NCI-H2227 (cell line): ENCODE measurements at regions not wholly inside any gene's neighbourhood (a gene's known extent, or its start where the extent isn't known, plus 50 kb on each side); places are given as distances from the start of the nearest gene placed in this dataset.

Experiments used
- DNase-seq: peaks from one replicate; lab custom pipeline; 2025; ENCODE audit not compliant: unreplicated experiment; lab: John Stamatoyannopoulos, UW

DNA sequence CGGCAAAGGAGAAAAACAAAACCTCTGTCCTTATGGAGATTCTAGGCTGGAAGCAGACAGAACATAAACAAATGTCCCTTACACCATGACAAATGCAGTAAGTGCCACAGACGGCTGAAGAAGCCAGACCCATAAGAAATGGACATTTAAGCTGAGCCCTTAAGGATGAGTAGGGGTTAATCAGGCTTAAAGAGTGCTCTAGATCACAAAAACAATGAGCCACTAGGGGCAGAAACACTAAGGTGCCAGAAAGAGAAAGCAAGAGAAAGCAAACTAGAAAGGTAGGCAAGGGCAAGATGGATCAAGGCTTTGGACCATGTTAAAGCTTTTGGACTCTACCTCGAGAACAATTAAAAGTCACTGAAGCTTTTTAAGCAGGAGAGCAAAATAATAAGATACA is 326.9 kb upstream of the WWC1 start:
- DNase-seq = no peak

DNA sequence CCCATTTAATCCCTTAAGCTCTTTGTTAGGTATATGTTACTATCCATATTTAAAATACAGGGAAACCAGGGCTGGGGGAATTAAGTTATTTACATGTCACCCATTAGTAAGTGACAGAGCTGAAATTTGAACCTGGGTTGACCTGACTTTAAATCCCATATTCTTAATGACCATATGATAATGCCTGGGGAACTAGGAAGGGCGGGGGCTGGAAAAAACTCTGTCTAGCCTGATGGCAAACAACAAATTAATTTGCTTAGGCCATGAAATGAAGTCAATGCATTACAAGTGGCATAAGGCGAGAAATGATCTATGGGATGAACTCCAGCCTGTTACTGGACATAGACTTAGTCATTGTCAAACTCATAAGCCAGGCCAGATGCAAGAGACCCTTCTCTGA is 325.7 kb upstream of the WWC1 start:
- DNase-seq = no peak

DNA sequence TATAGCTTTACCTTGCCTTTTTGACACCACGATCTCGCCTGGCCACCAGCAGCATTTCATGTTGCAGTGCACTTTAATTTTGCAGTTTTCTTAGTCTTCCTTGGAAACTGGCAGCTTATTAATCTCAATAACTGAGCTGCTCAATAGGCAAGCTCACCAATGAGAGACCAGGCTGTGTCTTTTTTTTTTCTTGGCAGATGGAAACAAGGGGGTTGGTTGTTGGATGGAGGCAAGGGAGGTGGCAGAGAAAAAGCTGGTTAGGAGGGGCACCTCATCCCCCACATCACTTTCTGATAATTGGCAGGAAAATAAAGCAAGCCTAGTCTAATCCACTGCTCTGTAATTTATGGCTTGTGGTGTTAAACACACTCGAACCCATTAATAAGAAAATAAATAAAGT is 324.5 kb upstream of the WWC1 start:
- peak; percentile 25 for DNase-seq

DNA sequence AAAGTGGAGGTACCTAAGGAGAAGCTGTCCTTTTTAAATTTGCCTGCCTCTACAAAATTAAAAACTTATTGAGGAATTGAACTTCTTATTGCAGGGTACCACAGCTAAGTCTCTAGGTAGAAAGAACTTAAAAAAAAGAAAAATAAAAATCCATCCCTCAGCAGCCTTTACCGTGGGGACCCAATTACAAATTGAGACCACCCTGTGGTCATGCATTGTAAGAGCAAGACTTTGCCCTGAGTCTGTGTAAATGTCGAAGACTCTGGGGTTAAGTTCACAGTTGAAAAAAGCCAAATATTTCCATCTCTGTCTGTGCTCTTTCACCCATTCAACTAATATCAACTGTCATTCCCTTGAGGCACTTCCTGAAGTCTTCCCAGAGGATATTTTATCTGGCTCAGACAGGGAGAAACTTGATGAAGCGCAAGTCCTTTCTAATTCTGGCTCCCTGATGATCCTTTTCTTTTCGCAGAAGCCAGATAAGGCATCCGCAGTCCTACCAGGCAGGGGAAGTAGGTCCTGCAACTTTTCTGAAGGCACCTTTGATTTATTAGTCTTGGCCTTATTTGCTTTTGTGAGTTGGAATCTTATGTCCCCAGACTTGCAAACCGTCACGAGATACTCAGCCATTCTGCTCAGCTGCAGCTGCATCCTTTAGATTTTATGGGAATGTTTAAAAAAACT is 323.8 kb upstream of the WWC1 start:
- no peak for DNase-seq

DNA sequence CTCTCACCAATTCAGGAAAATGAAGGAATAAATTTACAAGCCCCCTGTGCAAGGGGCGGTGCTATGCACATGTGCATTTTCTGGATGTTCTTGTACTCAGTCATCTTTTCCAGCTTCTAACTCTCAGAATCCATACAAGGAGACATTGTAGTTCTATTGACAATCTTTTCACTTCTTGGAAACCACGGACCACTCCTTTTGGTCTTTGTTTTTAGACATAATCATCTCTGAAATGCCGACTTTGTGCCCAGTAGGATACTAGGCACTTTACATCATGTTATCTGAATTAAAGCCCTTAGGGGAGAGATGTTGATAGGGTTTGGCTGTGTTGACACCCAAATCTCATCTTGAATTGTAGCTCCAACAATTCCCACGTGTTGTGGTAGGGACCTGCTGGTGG is 322.6 kb upstream of the WWC1 start:
- no peak for DNase-seq

DNA sequence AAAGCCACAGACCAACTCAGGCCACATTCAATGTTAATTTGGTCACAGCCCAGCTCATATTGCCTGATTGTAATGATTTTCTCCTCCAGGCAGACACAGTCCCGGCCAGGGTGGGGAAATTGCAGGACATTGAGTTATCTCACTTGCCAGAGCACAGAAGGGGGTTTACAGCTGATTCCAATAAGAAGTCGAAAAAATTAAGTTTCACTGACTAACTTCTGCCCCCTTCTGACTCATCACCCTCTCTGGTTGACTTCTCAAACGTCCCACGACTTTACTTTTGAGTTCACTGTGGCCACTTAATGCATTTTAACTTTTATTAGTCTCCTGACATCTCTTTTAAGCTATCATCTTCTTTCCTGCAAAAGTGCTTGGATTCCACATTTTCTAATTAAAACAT is 321.4 kb upstream of the WWC1 start:
- DNase-seq = no peak

DNA sequence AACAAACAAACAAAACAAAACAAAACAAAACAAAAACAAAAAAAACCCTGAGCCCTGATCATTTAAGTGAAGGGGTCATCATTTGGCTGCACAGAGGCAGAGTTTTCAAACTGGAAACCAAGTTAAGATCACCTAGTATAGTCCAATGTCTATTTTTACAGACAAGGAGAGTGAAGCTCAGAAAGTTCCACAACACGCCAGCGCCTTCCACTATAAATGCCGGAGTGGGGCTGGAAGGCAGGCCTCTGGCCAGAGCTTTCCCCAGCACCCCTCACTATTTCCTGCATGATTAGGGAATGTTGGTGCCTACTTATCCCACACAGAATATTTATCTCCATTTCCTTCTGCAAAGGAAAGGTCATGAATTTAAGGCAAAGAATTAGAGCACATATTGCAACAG is 319.7 kb upstream of the WWC1 start:
- DNase-seq = no peak

DNA sequence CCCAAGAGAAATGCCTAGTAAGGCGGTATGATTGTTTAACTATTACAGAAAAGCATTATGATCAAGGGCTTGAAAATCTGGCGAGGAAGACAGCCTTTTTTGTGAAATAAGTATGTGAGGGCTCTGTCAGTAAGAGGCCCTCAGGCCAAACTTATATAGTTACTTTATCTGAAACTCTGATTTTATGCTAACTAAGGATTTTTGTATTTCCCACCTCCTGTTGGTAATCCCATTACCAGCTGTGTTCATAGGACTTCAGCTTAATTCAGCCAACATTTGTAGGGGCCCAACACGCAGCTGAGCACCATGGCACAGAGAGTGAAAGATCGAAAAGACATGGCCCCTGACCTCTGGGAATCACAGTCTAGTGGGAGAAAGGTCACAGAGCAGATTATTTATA is 318.3 kb upstream of the WWC1 start:
- no peak for DNase-seq

DNA sequence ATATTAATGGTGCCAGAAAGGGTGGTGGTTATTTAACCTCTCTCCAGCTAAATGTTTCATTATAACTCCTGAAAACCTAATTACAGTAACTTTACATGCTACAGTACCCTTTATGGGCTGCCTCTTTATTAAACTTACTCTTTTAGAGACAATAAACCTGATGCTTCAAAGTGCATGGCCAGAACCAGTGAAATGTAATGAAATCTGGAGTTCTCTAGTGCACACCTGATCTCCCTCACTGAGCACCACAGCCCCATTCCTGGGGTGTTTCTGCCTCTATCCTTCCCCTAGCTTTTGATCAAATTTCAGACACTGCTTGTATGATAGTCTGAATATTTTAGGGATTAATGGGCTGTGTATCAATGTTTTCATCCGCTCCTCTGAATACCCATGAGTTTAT is 306.5 kb upstream of the WWC1 start:
- DNase-seq = no peak

DNA sequence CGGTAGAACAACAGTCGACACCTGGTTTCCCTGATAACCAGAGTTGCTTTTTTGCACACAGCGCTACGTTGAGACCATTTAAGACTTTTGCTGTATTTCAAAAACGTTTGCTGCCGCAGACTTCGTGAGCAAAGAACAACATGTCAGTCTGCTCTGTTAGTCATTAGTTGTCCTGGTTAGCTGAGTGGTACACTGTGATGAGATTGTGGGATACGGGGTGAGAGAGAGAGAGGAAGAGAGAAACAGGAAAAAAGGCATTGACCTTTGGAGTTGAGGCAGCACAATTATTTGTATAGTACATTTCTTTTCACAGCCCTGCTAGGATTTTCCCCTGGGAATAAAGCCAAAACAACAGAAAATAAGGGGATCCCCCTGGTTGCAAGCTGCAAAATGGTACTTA is 306.1 kb upstream of the WWC1 start:
- DNase-seq = no peak

DNA sequence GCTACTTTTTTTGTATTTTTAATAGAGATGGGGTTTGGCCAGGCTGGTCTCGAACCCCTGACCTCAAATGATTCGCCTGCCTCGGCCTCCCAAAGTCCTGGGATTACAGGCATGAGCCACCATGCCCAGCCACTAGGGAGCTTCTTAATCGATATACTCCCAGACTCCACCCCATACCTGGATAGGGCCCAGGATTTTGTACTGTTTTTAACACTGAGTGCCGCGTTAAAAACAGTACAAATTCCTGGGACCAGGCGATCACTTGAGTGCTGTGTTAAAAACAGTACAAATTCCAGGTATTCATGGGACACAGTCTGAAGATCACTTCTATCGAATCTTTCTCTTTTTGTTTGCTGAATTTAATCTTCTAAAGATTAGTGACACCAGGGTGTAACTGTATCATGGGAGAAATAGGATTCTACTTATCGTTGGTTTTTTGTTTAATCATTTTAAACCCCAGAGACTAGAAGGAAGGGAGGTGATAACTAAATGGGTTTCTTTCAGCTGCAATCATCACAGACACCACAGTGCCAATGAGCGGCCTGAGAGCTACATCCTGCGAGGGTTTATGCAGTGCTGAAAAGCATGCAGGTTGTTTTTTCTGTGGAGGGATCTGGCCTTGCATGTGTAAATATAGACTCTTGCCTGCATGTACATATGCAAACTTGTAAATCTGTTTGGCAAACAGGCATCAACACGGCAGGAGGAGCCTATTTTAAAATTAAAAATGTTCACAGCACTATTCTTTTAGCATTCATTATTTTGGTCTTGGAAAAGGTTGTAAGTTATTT is 303.8 kb upstream of the WWC1 start:
- no peak for DNase-seq

DNA sequence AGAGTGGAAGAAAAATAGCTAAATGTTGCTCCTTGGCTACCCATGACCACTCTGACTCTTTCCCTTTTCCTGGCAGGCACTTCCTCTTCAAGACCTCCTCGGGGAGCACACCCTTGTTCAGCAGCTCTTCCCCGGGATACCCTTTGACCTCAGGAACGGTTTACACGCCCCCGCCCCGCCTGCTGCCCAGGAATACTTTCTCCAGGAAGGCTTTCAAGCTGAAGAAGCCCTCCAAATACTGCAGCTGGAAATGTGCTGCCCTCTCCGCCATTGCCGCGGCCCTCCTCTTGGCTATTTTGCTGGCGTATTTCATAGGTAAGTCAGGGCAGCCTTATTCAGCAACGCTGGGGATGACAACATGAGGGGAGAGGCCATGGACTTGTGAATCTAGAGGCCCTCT is 298.6 kb upstream of the WWC1 start:
- DNase-seq = no peak

DNA sequence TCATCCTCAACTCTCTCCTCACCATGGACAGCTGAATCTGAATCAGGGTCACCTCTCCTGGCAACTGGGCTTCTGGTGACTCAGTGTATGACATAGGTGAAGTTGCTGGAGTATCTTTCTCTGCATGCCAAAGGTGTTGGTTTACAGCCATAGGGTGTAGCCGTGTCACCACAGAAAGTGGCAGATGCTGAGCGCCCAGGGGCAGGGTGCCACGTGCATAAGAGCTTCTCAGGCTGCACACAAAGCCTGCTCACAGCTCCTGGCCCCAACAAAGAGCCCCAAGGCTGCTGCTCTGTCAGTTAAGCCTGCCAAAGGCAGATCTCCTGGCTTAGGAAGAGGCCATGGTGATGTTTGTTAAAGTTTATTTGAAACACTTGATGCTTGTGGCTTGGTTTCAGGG is 297.7 kb upstream of the WWC1 start:
- DNase-seq = no peak

DNA sequence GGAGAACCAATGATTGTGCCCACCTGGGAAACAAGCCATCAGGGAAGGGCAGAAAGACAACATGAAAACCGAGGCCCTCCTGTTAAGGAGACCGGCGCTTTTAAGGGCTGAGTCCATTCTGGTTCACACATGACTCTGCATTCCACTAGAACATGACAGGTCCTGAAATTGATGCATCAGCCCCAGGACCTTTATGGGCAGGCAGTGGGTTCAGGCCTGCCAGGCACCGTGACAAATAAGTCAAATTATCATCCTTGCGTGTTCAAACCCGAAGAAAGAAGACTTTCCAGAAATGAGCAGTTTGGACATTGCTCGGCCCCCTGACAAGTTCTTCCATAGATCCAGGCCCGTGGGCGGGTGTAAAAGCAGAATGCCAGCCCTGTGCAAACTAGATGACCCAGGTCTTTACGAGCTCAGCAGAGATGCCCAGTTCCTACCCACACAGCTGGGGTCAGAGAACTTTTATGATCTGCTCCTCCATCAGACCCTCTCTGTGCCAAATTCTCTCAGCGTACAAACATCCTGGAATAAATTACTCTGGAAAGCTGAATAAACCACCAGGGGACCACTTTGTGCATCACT is 295.5 kb upstream of the WWC1 start:
- DNase-seq = no peak

DNA sequence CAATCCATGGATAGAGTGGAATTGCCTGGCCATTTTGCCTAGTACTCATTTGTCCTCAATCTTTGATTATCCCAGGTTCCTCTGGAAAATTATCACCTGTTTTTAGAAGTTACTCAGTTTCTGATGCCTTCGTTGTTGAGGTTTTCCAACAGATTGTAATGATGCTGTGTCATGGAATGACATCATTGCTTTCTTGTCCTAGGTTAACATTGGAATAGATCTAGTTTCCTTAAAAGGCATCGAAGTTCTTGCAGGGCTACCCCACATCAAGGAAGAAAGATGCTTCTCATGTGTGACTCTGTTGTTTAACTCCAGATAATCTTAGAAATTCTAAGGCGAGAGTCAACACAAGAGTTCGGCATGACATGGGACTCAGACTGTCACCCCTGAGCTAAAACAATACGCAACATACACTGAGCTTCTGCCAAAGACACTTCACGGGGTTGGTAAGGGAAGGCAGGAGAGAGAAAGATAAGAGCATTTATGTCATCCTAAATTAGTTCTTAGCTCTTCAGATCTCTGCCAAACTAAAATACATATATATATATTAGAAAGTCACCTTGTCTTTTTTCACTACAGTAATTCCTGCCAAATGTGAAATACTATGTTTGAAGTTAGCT is 293.2 kb upstream of the WWC1 start:
- DNase-seq = no peak

DNA sequence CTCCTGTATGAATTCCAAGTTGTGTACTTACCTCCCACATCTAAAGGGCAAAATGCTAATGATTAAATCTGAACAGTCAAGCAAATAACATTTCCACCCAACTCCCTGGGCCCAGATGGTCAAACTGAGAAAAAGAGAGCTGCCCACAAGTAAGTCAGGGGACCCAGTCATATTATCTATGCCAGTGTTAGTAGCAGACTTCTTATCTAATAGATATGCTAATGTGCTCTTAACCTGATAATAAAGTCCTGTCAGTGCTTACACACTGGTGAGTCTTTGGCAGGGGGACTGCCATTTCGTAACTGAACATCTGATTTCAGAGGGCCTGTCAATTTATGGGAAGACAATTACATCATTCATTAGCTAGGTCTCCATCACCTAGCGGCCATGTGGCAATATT is 292.3 kb upstream of the WWC1 start:
- no peak for DNase-seq

DNA sequence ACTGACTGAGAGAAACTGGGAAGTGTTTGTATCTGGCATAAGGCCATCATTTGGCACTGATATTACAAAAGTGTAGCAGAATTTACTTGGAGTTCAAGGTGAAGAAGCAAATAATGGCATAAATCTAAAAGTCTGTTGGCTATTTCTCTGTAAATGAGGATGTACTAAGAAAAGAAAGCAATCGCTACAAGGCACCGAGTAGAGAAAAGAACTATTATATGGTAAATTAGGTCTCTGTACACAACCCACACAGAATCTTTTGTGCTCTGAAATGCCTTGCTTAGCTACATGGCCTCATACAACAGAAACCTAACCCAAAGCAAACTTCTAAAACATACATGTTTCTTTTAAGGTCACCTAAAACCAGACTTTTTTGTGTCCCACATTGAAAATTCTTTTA is 290.1 kb upstream of the WWC1 start:
- no peak for DNase-seq

DNA sequence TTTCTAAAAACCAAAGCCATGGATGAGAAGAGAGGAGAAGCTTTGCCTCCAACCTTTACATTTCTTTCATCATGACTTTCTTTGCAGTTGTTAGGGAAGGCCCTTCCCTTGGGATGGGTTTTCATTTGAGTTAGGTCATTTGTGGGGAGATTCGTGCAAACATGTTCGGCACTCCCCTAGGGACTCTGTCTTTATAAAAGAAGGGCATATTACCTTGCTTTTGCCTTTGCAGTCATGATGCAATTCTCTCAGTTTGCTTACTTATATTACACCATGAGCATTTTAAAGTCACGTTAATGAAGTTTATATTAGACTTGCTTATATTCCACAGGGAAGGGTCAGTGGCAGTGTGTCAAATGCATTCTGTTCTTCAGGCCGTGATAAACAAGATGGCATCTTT is 289.3 kb upstream of the WWC1 start:
- no peak for DNase-seq

DNA sequence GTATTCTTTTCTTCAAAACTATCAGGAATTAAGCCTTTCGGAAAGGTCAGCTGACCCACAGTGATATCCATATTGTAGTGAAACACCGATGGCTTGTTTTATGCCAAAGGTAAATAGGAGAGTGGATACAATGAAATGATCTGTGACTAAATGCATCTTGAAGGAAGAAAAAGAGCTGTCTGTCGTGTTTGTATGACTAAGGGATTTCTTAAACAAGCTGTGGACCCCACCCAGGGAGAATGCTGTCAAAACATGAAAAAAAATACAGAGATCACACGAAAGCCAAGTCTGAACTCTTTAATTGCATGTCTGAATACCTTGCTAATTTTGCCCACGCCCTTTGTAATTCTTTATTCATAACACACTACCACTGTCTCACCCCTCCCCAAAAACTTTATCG is 286.4 kb upstream of the WWC1 start:
- no peak for DNase-seq

DNA sequence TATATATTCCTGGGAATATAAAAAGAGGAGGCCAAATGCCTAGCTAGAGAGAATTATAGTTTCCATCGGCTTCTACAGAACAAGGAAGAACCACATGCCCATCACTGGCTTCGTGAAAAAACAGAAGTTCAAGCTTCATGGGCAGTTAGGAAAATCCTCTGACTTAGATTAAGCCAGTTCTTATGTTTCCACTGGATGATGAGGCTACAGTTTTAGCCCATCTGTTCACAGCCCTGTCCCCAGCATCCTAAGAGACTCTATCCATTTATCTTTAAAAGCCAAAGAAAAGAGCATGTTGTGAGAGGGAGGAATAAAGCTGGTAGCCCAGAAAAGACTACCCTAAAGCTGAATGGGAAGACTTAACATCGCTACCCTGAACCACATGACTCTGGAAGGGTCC is 285.5 kb upstream of the WWC1 start:
- no peak for DNase-seq

DNA sequence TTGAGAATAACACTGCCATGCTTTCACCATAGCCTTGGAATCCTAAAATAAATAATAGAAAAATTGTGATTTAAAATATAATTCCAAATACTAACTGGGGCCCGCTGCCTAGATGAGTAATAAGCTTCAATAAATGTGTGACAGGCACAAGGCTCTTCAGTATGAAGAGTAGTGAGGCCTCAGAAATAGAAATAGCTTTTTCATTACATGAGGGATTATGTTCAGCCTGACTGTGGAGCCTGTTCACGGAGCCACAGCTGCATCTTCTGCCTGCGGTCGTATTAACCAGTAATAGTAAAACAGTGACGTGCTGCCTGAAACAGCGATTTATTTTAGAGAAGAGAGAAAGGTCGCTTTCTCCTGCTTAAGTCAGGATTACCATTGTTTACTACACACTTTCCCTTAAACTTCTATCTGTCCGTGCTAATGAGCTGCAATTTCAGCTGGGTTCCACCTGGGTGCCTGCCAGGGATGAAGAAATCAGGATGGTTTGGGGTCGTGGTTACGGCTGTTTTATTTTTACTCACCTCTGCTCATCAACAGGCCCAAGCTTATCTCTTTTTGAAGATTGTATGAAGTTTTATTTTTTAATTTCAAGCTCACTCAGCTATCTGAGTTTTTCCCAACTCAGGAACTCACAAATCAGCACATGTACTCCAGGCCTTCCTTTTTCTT is 284.9 kb upstream of the WWC1 start:
- no peak for DNase-seq

DNA sequence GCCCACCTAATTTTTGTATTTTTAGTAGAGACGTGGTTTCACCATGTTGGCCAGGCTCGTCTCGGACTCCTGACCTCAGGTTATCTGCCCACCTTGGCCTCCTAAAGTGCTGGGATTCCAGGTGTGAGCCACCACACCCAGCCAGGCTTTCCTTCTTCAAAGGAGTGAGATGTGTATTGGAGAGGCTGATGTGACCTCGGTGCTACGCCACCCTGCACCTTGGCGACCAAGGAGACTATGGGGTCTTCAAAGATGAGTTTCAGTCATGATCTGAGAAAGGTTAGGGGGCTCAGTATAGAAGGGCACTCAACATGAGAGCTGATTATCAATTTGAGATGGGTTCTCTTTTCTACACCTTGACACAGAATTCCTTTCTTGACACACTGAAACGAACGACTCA is 284.2 kb upstream of the WWC1 start:
- no peak for DNase-seq
